Neural cell (in vitro differentiated cells): ENCODE measurements at regions not wholly inside any gene's neighbourhood (a gene's known extent, or its start where the extent isn't known, plus 50 kb on each side); places are given as distances from the start of the nearest gene placed in this dataset.

Experiments used
- H2AFZ ChIP-seq: fragments of 200-600, 300-800 bp; sonication (generic), shearing (Covaris generic); 2 replicates; pipeline ENCODE4 v1.6.0; 2014; ENCODE audit warnings: low read depth, mild to moderate bottlenecking, antibody characterized with exemption, low read length, moderate library complexity
- H3F3A ChIP-seq: fragments of 200-600 bp; shearing (Covaris generic); 2 replicates; pipeline ENCODE4 v1.6.1; 2016; ENCODE audit warnings: mild to moderate bottlenecking, moderate library complexity, mixed read lengths, antibody characterized with exemption, low read length; ENCODE audit not compliant: insufficient read depth, poor library complexity, severe bottlenecking
- H3K27ac ChIP-seq: fragments of 200-600, 300-800 bp; sonication (generic), shearing (Covaris generic); 2 replicates; pipeline ENCODE4 v1.5.1; 2014; ENCODE audit warnings: mild to moderate bottlenecking, low read length, moderate library complexity
- H3K27me3 ChIP-seq: fragments of 300-800, 200-600 bp; sonication (generic), shearing (Covaris generic); 2 replicates; pipeline ENCODE4 v1.6.0; 2014; ENCODE audit warnings: mild to moderate bottlenecking, low read depth, low read length, moderate library complexity; ENCODE audit not compliant: insufficient read depth
- H3K36me3 ChIP-seq: fragments of 300-800, 200-600 bp; sonication (generic), shearing (Covaris generic); 2 replicates; pipeline ENCODE4 v1.5.1; 2014; ENCODE audit warnings: mild to moderate bottlenecking, antibody characterized with exemption, low read length, moderate library complexity; ENCODE audit not compliant: insufficient read depth
- H3K4me2 ChIP-seq: fragments of 300-800, 200-600 bp; sonication (generic), shearing (Covaris generic); 2 replicates; pipeline ENCODE4 v1.6.0; 2014; ENCODE audit warnings: mild to moderate bottlenecking, low read length
- H3K4me3 ChIP-seq: fragments of 300-800, 200-600 bp; sonication (generic), shearing (Covaris generic); 2 replicates; pipeline ENCODE4 v1.5.1; 2014; ENCODE audit warnings: mild to moderate bottlenecking, low read length, moderate library complexity
- H3K79me2 ChIP-seq: fragments of 200-600 bp; shearing (Covaris generic); replicated peaks from 2 replicates; pipeline ENCODE4 v1.6.0; 2014; ENCODE audit warnings: mild to moderate bottlenecking, low read length, moderate library complexity; ENCODE audit not compliant: insufficient read depth
- H3K9ac ChIP-seq: fragments of 300-800, 200-600 bp; sonication (generic), shearing (Covaris generic); 2 replicates; pipeline ENCODE4 v1.6.1; 2016; ENCODE audit warnings: mild to moderate bottlenecking, low read length, mixed read lengths
- H3K9me2 ChIP-seq: fragments of 200-600 bp; shearing (Covaris generic); 2 replicates; pipeline ENCODE4 v1.6.1; 2016; ENCODE audit warnings: mild to moderate bottlenecking, low read length, mixed read lengths; ENCODE audit not compliant: insufficient read depth
- H3K9me3 ChIP-seq: fragments of 200-600, 300-800 bp; sonication (generic), shearing (Covaris generic); 2 replicates; pipeline ENCODE4 v1.6.1; 2016; ENCODE audit warnings: mild to moderate bottlenecking, mixed run types, low read length, moderate library complexity, mixed read lengths
- H4K20me1 ChIP-seq: fragments of 200-600 bp; shearing (Covaris generic); 2 replicates; pipeline ENCODE4 v1.6.1; 2016; ENCODE audit warnings: mild to moderate bottlenecking, mixed run types; ENCODE audit not compliant: insufficient read depth
- EP300 ChIP-seq: fragments of 450-650 bp; conservative IDR thresholded peaks from 2 replicates; pipeline ENCODE4 v1.6.1; 2014; ENCODE audit warnings: antibody characterized with exemption, mild to moderate bottlenecking, moderate library complexity; ENCODE audit not compliant: poor library complexity, severe bottlenecking
- EZH2 ChIP-seq: fragments of 200-600, 300-800 bp; shearing (Covaris generic), sonication (generic); IDR thresholded peaks from 2 replicates; pipeline ENCODE4 v1.6.1; 2014; ENCODE audit warnings: antibody characterized with exemption, low read length, borderline replicate concordance, mild to moderate bottlenecking; ENCODE audit not compliant: insufficient read depth, poor library complexity, severe bottlenecking
- MXI1 ChIP-seq: fragments of 450-650 bp; conservative IDR thresholded peaks from 2 replicates; pipeline ENCODE4 v1.6.1; 2014; ENCODE audit warnings: antibody characterized with exemption, mild to moderate bottlenecking; ENCODE audit not compliant: poor library complexity, severe bottlenecking
- POLR2AphosphoS5 ChIP-seq: IDR thresholded peaks from 2 replicates; pipeline ENCODE4 v1.6.1; 2012
- RAD21 ChIP-seq: fragments of 450-650 bp; conservative IDR thresholded peaks from 2 replicates; pipeline ENCODE4 v1.6.1; 2014; ENCODE audit warnings: antibody characterized with exemption, mild to moderate bottlenecking, moderate library complexity
- REST ChIP-seq: IDR thresholded peaks from 2 replicates; pipeline ENCODE4 v1.6.1; 2012; ENCODE audit warnings: borderline replicate concordance
- SMC3 ChIP-seq: fragments of 450-650 bp; conservative IDR thresholded peaks from 2 replicates; pipeline ENCODE4 v1.6.1; 2014; ENCODE audit warnings: antibody characterized with exemption, mild to moderate bottlenecking, moderate library complexity; ENCODE audit not compliant: poor library complexity
- TAF1 ChIP-seq: IDR thresholded peaks from 2 replicates; pipeline ENCODE4 v1.6.1; 2012; ENCODE audit warnings: low read depth
- TF ChIP-seq, protein P1 (sequence below): fragments of 450-650 bp; IDR thresholded peaks from 2 replicates; pipeline ENCODE4 v1.5.1; 2014; ENCODE audit warnings: antibody characterized with exemption, mild to moderate bottlenecking, moderate library complexity; ENCODE audit not compliant: poor library complexity, severe bottlenecking

- Histone ChIP-seq H2AFZ (no peak overlapping the region), H4K20me1 (no peaks in the 10 kb centered on the region), H3K9me2 (no peaks in the 10 kb centered on the region), H3K79me2 (no peaks in the 10 kb centered on the region), H3K9me3 (no peaks in the 10 kb centered on the region), H3K36me3 (no peaks in the 10 kb centered on the region), H3K9ac (no peak overlapping the region), H3K27me3 (no peaks in the 10 kb centered on the region), H3K4me3 (no peak overlapping the region), H3F3A (no peaks in the 10 kb centered on the region), H3K27ac (no peak overlapping the region), H3K4me2 (no peak overlapping the region)
- no peak for TF ChIP-seq REST
- TF ChIP-seq EP300, result no peak
- TF ChIP-seq EZH2, result no peak
- TF ChIP-seq RAD21, result no peak
- no peak for TF ChIP-seq TAF1
- TF ChIP-seq, protein P1, sequence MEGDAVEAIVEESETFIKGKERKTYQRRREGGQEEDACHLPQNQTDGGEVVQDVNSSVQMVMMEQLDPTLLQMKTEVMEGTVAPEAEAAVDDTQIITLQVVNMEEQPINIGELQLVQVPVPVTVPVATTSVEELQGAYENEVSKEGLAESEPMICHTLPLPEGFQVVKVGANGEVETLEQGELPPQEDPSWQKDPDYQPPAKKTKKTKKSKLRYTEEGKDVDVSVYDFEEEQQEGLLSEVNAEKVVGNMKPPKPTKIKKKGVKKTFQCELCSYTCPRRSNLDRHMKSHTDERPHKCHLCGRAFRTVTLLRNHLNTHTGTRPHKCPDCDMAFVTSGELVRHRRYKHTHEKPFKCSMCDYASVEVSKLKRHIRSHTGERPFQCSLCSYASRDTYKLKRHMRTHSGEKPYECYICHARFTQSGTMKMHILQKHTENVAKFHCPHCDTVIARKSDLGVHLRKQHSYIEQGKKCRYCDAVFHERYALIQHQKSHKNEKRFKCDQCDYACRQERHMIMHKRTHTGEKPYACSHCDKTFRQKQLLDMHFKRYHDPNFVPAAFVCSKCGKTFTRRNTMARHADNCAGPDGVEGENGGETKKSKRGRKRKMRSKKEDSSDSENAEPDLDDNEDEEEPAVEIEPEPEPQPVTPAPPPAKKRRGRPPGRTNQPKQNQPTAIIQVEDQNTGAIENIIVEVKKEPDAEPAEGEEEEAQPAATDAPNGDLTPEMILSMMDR, result no peak
- TF ChIP-seq SMC3, result no peak
- TF ChIP-seq POLR2AphosphoS5, result no peak
Observed at GRCh38 chr5:42879291-42879690, 67.6 kb upstream of the SELENOP start.

GRCh38 chr5:42878550-42878949 lies 66.9 kb upstream of the SELENOP start:
- H3K27me3 ChIP-seq, result no peaks in the 10 kb centered on the region
- no peaks in the 10 kb centered on the region for H3K79me2 ChIP-seq
- no peak overlapping the region for H3K4me3 ChIP-seq
- H2AFZ ChIP-seq, result no peak overlapping the region
- H4K20me1 ChIP-seq, result no peaks in the 10 kb centered on the region
- no peak for TF ChIP-seq RAD21
- TF ChIP-seq, protein P1, result no peak
- TF ChIP-seq MXI1, result no peak
- no peaks in the 10 kb centered on the region for H3F3A ChIP-seq
- H3K9me3 ChIP-seq, result no peaks in the 10 kb centered on the region
- H3K4me2 ChIP-seq, result no peak overlapping the region
- H3K27ac ChIP-seq, result no peak overlapping the region
- no peaks in the 10 kb centered on the region for H3K9me2 ChIP-seq
- no peak overlapping the region for H3K9ac ChIP-seq
- no peaks in the 10 kb centered on the region for H3K36me3 ChIP-seq
